Fibroblast of lung (primary cell): ENCODE measurements at regions not wholly inside any gene's neighbourhood (a gene's known extent, or its start where the extent isn't known, plus 50 kb on each side); places are given as distances from the start of the nearest gene placed in this dataset.

ENCODE experiments used
- EZH2 ChIP-seq: IDR thresholded peaks from 2 replicates; pipeline ENCODE4 v1.5.1; 2012; ENCODE audit warnings: low read length, control low read depth, mild to moderate bottlenecking; ENCODE audit errors: missing control alignments
- TF ChIP-seq, protein P1 (sequence below), 2 donors: IDR thresholded peaks in 1 of 2; conservative IDR thresholded peaks in 1 of 2; 1 replicate in 1 of 2; 2 replicates in 1 of 2; pipeline ENCODE4 v1.5.1; 2011 to 2012; ENCODE audit warnings: low read length in 2 of 2, control low read depth in 1 of 2, inconsistent platforms in 1 of 2, low read depth in 1 of 2, mild to moderate bottlenecking in 1 of 2

DNA sequence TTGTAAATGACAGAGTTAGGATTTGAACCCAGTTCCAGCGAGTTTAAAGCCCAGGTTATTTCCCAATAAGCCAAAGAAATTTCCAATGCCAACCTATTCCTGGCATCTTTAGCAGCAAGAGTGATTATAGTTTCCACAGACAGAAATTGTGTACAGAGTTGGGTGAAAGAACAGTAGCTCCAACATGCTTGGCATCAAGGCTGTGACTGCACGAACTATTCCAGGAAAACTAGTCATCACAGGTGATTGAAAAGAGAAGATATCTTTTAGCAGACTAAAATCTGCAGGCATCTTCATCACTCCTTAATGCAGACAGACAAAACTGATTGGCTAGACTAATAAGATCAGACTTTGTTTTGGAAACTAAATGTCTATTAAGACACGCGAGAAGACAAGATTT lies 262.7 kb upstream of the PLEKHG7 start:
- TF ChIP-seq, protein P1, sequence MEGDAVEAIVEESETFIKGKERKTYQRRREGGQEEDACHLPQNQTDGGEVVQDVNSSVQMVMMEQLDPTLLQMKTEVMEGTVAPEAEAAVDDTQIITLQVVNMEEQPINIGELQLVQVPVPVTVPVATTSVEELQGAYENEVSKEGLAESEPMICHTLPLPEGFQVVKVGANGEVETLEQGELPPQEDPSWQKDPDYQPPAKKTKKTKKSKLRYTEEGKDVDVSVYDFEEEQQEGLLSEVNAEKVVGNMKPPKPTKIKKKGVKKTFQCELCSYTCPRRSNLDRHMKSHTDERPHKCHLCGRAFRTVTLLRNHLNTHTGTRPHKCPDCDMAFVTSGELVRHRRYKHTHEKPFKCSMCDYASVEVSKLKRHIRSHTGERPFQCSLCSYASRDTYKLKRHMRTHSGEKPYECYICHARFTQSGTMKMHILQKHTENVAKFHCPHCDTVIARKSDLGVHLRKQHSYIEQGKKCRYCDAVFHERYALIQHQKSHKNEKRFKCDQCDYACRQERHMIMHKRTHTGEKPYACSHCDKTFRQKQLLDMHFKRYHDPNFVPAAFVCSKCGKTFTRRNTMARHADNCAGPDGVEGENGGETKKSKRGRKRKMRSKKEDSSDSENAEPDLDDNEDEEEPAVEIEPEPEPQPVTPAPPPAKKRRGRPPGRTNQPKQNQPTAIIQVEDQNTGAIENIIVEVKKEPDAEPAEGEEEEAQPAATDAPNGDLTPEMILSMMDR (conservative IDR thresholded peaks at IDR 0.05 in 1 of 2, IDR thresholded peaks at IDR 0.05 in 1 of 2; ENCODE audit: low read depth in 1 of 2, low read length in 2 of 2) = no peak
- no peak for TF ChIP-seq EZH2
